ENCODE measurements at regions not wholly inside any gene's neighbourhood (a gene's known extent, or its start where the extent isn't known, plus 50 kb on each side); places are given as distances from the start of the nearest gene placed in this dataset.

GRCh38 chr2:104744537-104744936, 109.4 kb upstream of the POU3F3 start:
- DNase-seq (ENCODE audit: extremely low read depth, low read depth) = no peak
- TF ChIP-seq, protein P1, sequence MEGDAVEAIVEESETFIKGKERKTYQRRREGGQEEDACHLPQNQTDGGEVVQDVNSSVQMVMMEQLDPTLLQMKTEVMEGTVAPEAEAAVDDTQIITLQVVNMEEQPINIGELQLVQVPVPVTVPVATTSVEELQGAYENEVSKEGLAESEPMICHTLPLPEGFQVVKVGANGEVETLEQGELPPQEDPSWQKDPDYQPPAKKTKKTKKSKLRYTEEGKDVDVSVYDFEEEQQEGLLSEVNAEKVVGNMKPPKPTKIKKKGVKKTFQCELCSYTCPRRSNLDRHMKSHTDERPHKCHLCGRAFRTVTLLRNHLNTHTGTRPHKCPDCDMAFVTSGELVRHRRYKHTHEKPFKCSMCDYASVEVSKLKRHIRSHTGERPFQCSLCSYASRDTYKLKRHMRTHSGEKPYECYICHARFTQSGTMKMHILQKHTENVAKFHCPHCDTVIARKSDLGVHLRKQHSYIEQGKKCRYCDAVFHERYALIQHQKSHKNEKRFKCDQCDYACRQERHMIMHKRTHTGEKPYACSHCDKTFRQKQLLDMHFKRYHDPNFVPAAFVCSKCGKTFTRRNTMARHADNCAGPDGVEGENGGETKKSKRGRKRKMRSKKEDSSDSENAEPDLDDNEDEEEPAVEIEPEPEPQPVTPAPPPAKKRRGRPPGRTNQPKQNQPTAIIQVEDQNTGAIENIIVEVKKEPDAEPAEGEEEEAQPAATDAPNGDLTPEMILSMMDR (IDR thresholded peaks at IDR 0.05; ENCODE audit: low read depth, low read length, missing control alignments) = no peak
- H3K4me3 ChIP-seq (replicated peaks; ENCODE audit: low read depth, low read length) = no peak overlapping the region

DNA sequence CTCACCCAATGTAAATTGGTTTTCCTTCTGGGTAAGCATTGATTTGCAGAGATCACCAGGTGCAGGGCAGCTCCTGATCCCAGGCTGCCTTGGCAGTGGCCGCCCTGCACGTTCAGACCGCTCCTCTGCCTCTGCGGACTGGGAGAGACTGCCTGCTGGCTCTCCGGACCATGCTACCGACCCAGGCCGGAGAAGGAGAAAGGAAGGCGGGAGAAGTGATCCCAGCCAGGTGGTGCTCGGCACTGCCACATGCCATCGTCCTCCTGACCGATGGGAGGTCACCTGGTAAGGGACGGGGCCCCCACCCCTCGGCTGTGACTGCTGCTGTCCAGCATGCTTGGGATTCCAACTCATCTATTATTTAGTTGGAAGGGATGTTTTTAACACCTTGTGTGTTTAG, 108.1 kb upstream of the POU3F3 start:
- no peak overlapping the region for H3K4me3 ChIP-seq (replicated peaks; ENCODE audit: low read depth, low read length)
- no peak for DNase-seq (ENCODE audit: extremely low read depth, low read depth)
- TF ChIP-seq, protein P1 (IDR thresholded peaks at IDR 0.05; ENCODE audit: low read depth, low read length, missing control alignments) = no peak

- DNase-seq (ENCODE audit: extremely low read depth, low read depth) = no peak
- TF ChIP-seq, protein P1 (IDR thresholded peaks at IDR 0.05; ENCODE audit: low read depth, low read length, missing control alignments) = no peak
- no peak overlapping the region for H3K4me3 ChIP-seq (replicated peaks; ENCODE audit: low read depth, low read length)
These were observed 107.6 kb upstream of the POU3F3 start for GRCh38 chr2:104746299-104746698.

- DNase-seq (ENCODE audit: extremely low read depth, low read depth) = no peak
- TF ChIP-seq, protein P1 (IDR thresholded peaks at IDR 0.05; ENCODE audit: low read depth, low read length, missing control alignments) = no peak
- H3K4me3 ChIP-seq (replicated peaks; ENCODE audit: low read depth, low read length) = no peak overlapping the region
These were observed 107.1 kb upstream of the POU3F3 start for GRCh38 chr2:104746858-104747257.

DNA sequence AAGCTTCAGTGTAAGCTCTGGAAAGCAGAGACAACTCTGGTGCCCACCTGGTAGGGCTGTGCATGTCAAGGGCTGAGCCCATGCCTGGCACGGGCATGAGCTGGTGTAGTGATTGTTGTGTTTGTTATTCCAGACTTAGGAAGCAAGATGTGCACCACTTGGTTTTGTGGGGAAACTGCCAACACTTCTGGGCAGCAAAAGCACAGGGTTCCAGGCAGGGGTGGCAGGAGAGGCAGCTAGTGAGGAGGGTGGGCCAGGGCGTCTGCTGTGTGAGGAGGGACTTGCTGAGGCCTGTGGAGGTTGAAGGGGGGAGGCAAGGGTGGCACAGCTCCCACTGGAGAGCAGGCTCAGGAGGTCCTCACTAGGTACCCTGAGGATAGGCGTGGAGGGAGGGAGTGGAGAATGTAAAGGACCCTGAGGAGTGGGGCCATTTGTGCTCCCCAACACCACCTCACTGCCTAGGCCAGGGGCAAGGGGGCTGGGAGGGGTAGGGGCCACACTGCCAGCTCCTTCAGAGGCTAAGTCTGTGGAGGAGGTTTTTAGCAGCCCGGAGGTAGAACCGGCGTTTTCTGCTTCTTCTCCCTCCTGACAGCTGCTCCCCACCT, 104.0 kb upstream of the POU3F3 start:
- TF ChIP-seq, protein P1 (IDR thresholded peaks at IDR 0.05; ENCODE audit: low read depth, low read length, missing control alignments) = no peak
- no peak for DNase-seq (ENCODE audit: extremely low read depth, low read depth)
- H3K4me3 ChIP-seq (replicated peaks; ENCODE audit: low read depth, low read length) = no peak overlapping the region

DNA sequence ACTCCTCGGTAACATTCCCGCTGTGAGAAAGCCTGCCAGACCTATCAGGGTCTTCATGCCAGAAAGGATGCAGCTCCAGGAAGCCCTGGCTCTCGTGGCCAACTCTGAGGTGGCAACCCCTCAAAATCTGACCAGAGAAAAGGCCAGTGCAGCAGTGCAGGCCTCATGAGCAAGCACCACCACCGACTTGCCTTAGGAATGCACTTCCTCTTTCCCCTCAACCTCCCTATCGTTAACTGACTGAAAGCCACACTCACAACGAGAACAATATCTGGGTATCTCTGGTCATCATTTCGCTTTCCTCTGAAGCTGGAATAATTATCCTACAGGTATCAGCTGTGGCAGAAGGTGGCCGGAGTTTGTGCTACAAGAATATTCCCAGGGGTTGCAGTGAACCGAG, 101.4 kb upstream of the POU3F3 start:
- TF ChIP-seq, protein P1 (IDR thresholded peaks at IDR 0.05; ENCODE audit: low read depth, low read length, missing control alignments) = no peak
- no peak overlapping the region for H3K4me3 ChIP-seq (replicated peaks; ENCODE audit: low read depth, low read length)
- DNase-seq (ENCODE audit: extremely low read depth, low read depth) = no peak

Data from HFF-Myc (cell line).